PFSK-1 (cell line): ENCODE measurements at regions not wholly inside any gene's neighbourhood (a gene's known extent, or its start where the extent isn't known, plus 50 kb on each side); places are given as distances from the start of the nearest gene placed in this dataset.

Source experiments
- POLR2AphosphoS5 ChIP-seq: IDR thresholded peaks from 2 replicates; pipeline ENCODE4 v1.6.1; 2012; ENCODE audit warnings: low read depth, mild to moderate bottlenecking, control low read depth, low read length, moderate library complexity
- SIN3A ChIP-seq: IDR thresholded peaks from 2 replicates; pipeline ENCODE4 v1.6.1; 2012; ENCODE audit warnings: mild to moderate bottlenecking, low read length, moderate library complexity, borderline replicate concordance; ENCODE audit not compliant: insufficient read depth
- TAF1 ChIP-seq: IDR thresholded peaks from 2 replicates; pipeline ENCODE4 v1.6.1; 2012; ENCODE audit warnings: low read length, control low read depth, borderline replicate concordance; ENCODE audit not compliant: insufficient read depth

DNA sequence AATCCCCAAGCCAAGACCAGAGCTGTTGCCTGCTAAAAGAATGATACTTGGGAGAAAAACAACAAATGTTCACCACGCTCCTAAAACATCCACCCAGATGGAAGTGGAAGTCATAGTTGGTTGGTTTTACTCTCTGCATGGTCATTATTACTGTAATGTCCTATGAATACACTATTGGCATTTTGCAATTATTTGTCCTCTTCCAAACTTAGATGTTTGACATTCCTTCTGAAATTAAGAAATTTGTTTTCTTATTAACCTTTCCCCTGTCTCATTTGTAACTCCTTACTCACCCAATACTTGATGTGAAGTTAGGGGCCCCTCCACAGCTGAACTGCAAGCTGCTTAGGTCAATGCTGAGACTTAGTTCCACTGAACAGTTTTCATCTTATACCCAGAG lies 383.3 kb downstream of the INHBA start:
- no peak for TF ChIP-seq TAF1
- TF ChIP-seq POLR2AphosphoS5, result no peak
- TF ChIP-seq SIN3A, result no peak
